ENCODE measurements at regions not wholly inside any gene's neighbourhood (a gene's known extent, or its start where the extent isn't known, plus 50 kb on each side); places are given as distances from the start of the nearest gene placed in this dataset.
"Not testable (repeated sequence)": the region's sequence is repeated elsewhere in the genome, so short reads cannot be mapped to it uniquely, and the experiment has no call there.

- no peak for DNase-seq (ENCODE audit: low read depth in 4 of 4, low spot score in 3 of 4)
Measured at GRCh38 chr4:13678186-13678924, 50.8 kb upstream of the BOD1L1 start.

GRCh38 chr4:13681570-13681969 lies 54.0 kb upstream of the BOD1L1 start:
- DNase-seq (ENCODE audit: low read depth in 4 of 4, low spot score in 3 of 4) = no peak

- no peak for DNase-seq (ENCODE audit: low read depth in 4 of 4, low spot score in 3 of 4)
Measured at GRCh38 chr4:13694256-13694655, 66.7 kb upstream of the BOD1L1 start.

- no peak for DNase-seq (ENCODE audit: low read depth in 4 of 4, low spot score in 3 of 4)
Measured at GRCh38 chr4:13698296-13698695, 70.8 kb upstream of the BOD1L1 start.

- DNase-seq (ENCODE audit: low read depth in 4 of 4, low spot score in 3 of 4) = no peak
Measured at GRCh38 chr4:13700021-13700857, 72.7 kb upstream of the BOD1L1 start.

- not testable (repeated sequence) for DNase-seq (ENCODE audit: low read depth in 4 of 4, low spot score in 3 of 4)
Measured at GRCh38 chr4:13700858-13701140, 73.3 kb upstream of the BOD1L1 start.

GRCh38 chr4:13701937-13702446 lies 74.5 kb upstream of the BOD1L1 start:
- no peak for DNase-seq (ENCODE audit: low read depth in 4 of 4, low spot score in 3 of 4)

- DNase-seq (ENCODE audit: low read depth in 4 of 4, low spot score in 3 of 4) = no peak
Measured at GRCh38 chr4:13703096-13703495, 75.6 kb upstream of the BOD1L1 start.

GRCh38 chr4:13704035-13704434 lies 76.5 kb upstream of the BOD1L1 start:
- DNase-seq (ENCODE audit: low read depth in 4 of 4, low spot score in 3 of 4) = no peak

- no peak for DNase-seq (ENCODE audit: low read depth in 4 of 4, low spot score in 3 of 4)
Measured at GRCh38 chr4:13704761-13705160, 77.2 kb upstream of the BOD1L1 start.

- peak in 3 of 4 donors; percentile 22 to 29 (median 24) for DNase-seq (ENCODE audit: low read depth in 4 of 4, low spot score in 3 of 4)
Measured at GRCh38 chr4:13705521-13706041, 78.1 kb upstream of the BOD1L1 start.

- DNase-seq (ENCODE audit: low read depth in 4 of 4, low spot score in 3 of 4) = no peak
Measured at GRCh38 chr4:13706120-13706519, 78.6 kb upstream of the BOD1L1 start.

GRCh38 chr4:13706716-13707115 lies 79.2 kb upstream of the BOD1L1 start:
- no peak for DNase-seq (ENCODE audit: low read depth in 4 of 4, low spot score in 3 of 4)

GRCh38 chr4:13710246-13710885 lies 82.8 kb upstream of the BOD1L1 start:
- no peak for DNase-seq (ENCODE audit: low read depth in 4 of 4, low spot score in 3 of 4)

GRCh38 chr4:13711233-13711785 lies 83.8 kb upstream of the BOD1L1 start:
- DNase-seq (ENCODE audit: low read depth in 4 of 4, low spot score in 3 of 4) = no peak

GRCh38 chr4:13721894-13722293 lies 94.4 kb upstream of the BOD1L1 start:
- DNase-seq (ENCODE audit: low read depth in 4 of 4, low spot score in 3 of 4) = no peak

- DNase-seq (ENCODE audit: low read depth in 4 of 4, low spot score in 3 of 4) = no peak
Measured at GRCh38 chr4:13722649-13723048, 95.1 kb upstream of the BOD1L1 start.

- no peak for DNase-seq (ENCODE audit: low read depth in 4 of 4, low spot score in 3 of 4)
Measured at GRCh38 chr4:13728761-13729160, 101.2 kb upstream of the BOD1L1 start.

- no peak for DNase-seq (ENCODE audit: low read depth in 4 of 4, low spot score in 3 of 4)
Measured at GRCh38 chr4:13731019-13731418, 103.5 kb upstream of the BOD1L1 start.

GRCh38 chr4:13733817-13734216 lies 106.3 kb upstream of the BOD1L1 start:
- no peak for DNase-seq (ENCODE audit: low read depth in 4 of 4, low spot score in 3 of 4)

GRCh38 chr4:13750594-13750993 lies 123.1 kb upstream of the BOD1L1 start:
- DNase-seq (ENCODE audit: low read depth in 4 of 4, low spot score in 3 of 4) = no peak
